ENCODE measurements at regions not wholly inside any gene's neighbourhood (a gene's known extent, or its start where the extent isn't known, plus 50 kb on each side); places are given as distances from the start of the nearest gene placed in this dataset.
"Not testable (repeated sequence)": the region's sequence is repeated elsewhere in the genome, so short reads cannot be mapped to it uniquely, and the experiment has no call there.

- not testable (repeated sequence) for H3K4me1 ChIP-seq (ENCODE audit: insufficient read depth, low read length); H3K9ac ChIP-seq (ENCODE audit: low read depth, low read length); H3K36me3 ChIP-seq (ENCODE audit: insufficient read depth, low read length); H3K9me3 ChIP-seq (ENCODE audit: control insufficient read depth, insufficient read depth, low read length)
Measured at GRCh38 chr1:120656116-120656515, 67.6 kb upstream of the NBPF26 start.

- not testable (repeated sequence) for H3K4me1 ChIP-seq (ENCODE audit: insufficient read depth, low read length); H3K9ac ChIP-seq (ENCODE audit: low read depth, low read length); H3K36me3 ChIP-seq (ENCODE audit: insufficient read depth, low read length); H3K9me3 ChIP-seq (ENCODE audit: control insufficient read depth, insufficient read depth, low read length)
Measured at GRCh38 chr1:120657804-120658203, 65.9 kb upstream of the NBPF26 start.

- not testable (repeated sequence) for H3K4me1 ChIP-seq (ENCODE audit: insufficient read depth, low read length); H3K36me3 ChIP-seq (ENCODE audit: insufficient read depth, low read length); H3K9me3 ChIP-seq (ENCODE audit: control insufficient read depth, insufficient read depth, low read length); H3K9ac ChIP-seq (ENCODE audit: low read depth, low read length)
Measured at GRCh38 chr1:120658622-120659021, 65.1 kb upstream of the NBPF26 start.

GRCh38 chr1:120659133-120659532 is 64.6 kb upstream of the NBPF26 start:
- not testable (repeated sequence) for H3K9ac ChIP-seq (ENCODE audit: low read depth, low read length); H3K9me3 ChIP-seq (ENCODE audit: control insufficient read depth, insufficient read depth, low read length); H3K4me1 ChIP-seq (ENCODE audit: insufficient read depth, low read length); H3K36me3 ChIP-seq (ENCODE audit: insufficient read depth, low read length)

- not testable (repeated sequence) for H3K9ac ChIP-seq (ENCODE audit: low read depth, low read length); H3K36me3 ChIP-seq (ENCODE audit: insufficient read depth, low read length); H3K9me3 ChIP-seq (ENCODE audit: control insufficient read depth, insufficient read depth, low read length); H3K4me1 ChIP-seq (ENCODE audit: insufficient read depth, low read length)
Measured at GRCh38 chr1:120664376-120665249, 59.1 kb upstream of the NBPF26 start.

GRCh38 chr1:120665250-120665577 is 58.5 kb upstream of the NBPF26 start:
- not testable (repeated sequence) for H3K9me3 ChIP-seq (ENCODE audit: control insufficient read depth, insufficient read depth, low read length); H3K4me1 ChIP-seq (ENCODE audit: insufficient read depth, low read length); H3K36me3 ChIP-seq (ENCODE audit: insufficient read depth, low read length); H3K9ac ChIP-seq (ENCODE audit: low read depth, low read length)

- H3K4me1 ChIP-seq (ENCODE audit: insufficient read depth, low read length); H3K36me3 ChIP-seq (ENCODE audit: insufficient read depth, low read length); H3K9me3 ChIP-seq (ENCODE audit: control insufficient read depth, insufficient read depth, low read length); H3K9ac ChIP-seq (ENCODE audit: low read depth, low read length): not testable (repeated sequence)
Measured at GRCh38 chr1:120668187-120668586, 55.6 kb upstream of the NBPF26 start.
